Osteocyte (in vitro differentiated cells): ENCODE measurements at regions not wholly inside any gene's neighbourhood (a gene's known extent, or its start where the extent isn't known, plus 50 kb on each side); places are given as distances from the start of the nearest gene placed in this dataset.
A peak's percentile ranks its signal among the peaks of the same experiment; 100 is the strongest.

ENCODE experiments used
- DNase-seq: peaks from one replicate; pipeline ENCODE4 v3.0.0; 2021; ENCODE audit warnings: mixed read lengths; ENCODE audit not compliant: unreplicated experiment; ENCODE audit errors: extremely low spot score
- H3K27ac Mint-ChIP-seq: one replicate; pipeline ENCODE4 v1.8.0; 2021; ENCODE audit warnings: mild to moderate bottlenecking, mixed read lengths; ENCODE audit not compliant: unreplicated experiment
- H3K27me3 Mint-ChIP-seq: one replicate; pipeline ENCODE4 v1.8.0; 2021; ENCODE audit warnings: mixed read lengths; ENCODE audit not compliant: unreplicated experiment
- H3K36me3 Mint-ChIP-seq: one replicate; pipeline ENCODE4 v1.8.0; 2021; ENCODE audit warnings: mixed read lengths; ENCODE audit not compliant: unreplicated experiment
- H3K4me1 Mint-ChIP-seq: one replicate; pipeline ENCODE4 v1.8.0; 2021; ENCODE audit warnings: mixed read lengths; ENCODE audit not compliant: unreplicated experiment
- H3K4me3 Mint-ChIP-seq: one replicate; pipeline ENCODE4 v1.8.0; 2021; ENCODE audit warnings: mild to moderate bottlenecking, moderate library complexity, mixed read lengths; ENCODE audit not compliant: unreplicated experiment
- H3K9me3 Mint-ChIP-seq: one replicate; pipeline ENCODE4 v1.8.0; 2021; ENCODE audit warnings: mixed read lengths; ENCODE audit not compliant: unreplicated experiment
- TF ChIP-seq, protein P1 (sequence below): fragments of 200-600 bp; sonication (generic); IDR thresholded peaks from 2 replicates; pipeline ENCODE4 v1.5.0; 2021; ENCODE audit warnings: antibody characterized with exemption, mild to moderate bottlenecking, moderate library complexity

DNA sequence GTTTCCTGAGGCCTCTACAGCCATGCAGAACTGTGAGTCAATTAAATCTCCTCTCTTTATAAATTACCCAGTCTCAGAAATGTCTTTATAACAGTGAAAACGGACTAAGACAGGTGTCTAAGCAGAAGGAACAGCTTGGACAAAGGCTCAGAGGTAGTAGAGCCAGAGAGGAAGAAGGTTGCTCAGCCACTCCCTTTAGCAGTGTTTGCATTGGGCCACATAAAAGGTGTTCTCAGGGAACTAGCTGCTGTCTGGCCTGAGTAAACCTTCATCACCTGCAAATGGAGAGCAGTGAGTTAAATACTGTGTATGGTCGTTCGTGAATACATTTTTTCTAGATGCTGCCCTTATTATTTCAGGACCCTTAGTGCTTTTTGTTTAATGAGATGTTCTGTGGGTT lies 383.4 kb downstream of the EFNB2 start:
- no peak overlapping the region for H3K4me3 Mint-ChIP-seq
- TF ChIP-seq, protein P1, sequence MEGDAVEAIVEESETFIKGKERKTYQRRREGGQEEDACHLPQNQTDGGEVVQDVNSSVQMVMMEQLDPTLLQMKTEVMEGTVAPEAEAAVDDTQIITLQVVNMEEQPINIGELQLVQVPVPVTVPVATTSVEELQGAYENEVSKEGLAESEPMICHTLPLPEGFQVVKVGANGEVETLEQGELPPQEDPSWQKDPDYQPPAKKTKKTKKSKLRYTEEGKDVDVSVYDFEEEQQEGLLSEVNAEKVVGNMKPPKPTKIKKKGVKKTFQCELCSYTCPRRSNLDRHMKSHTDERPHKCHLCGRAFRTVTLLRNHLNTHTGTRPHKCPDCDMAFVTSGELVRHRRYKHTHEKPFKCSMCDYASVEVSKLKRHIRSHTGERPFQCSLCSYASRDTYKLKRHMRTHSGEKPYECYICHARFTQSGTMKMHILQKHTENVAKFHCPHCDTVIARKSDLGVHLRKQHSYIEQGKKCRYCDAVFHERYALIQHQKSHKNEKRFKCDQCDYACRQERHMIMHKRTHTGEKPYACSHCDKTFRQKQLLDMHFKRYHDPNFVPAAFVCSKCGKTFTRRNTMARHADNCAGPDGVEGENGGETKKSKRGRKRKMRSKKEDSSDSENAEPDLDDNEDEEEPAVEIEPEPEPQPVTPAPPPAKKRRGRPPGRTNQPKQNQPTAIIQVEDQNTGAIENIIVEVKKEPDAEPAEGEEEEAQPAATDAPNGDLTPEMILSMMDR: no peak
- H3K36me3 Mint-ChIP-seq: no peaks in the 10 kb centered on the region
- H3K27me3 Mint-ChIP-seq: no peaks in the 10 kb centered on the region
- no peak for DNase-seq
- H3K27ac Mint-ChIP-seq: peak overlapping the region; percentile 86
- peaks cover 69% of the 10 kb centered on the region for H3K4me1 Mint-ChIP-seq
- no peaks in the 10 kb centered on the region for H3K9me3 Mint-ChIP-seq

GRCh38 chr13:106151056-106151699 lies 384.3 kb downstream of the EFNB2 start:
- H3K27ac Mint-ChIP-seq: peak overlapping the region; percentile 86
- TF ChIP-seq, protein P1: no peak
- H3K9me3 Mint-ChIP-seq: no peaks in the 10 kb centered on the region
- H3K27me3 Mint-ChIP-seq: no peaks in the 10 kb centered on the region
- H3K36me3 Mint-ChIP-seq: no peaks in the 10 kb centered on the region
- peak overlapping the region; percentile 12 for H3K4me3 Mint-ChIP-seq
- H3K4me1 Mint-ChIP-seq: peaks cover 60% of the 10 kb centered on the region
- no peak for DNase-seq

DNA sequence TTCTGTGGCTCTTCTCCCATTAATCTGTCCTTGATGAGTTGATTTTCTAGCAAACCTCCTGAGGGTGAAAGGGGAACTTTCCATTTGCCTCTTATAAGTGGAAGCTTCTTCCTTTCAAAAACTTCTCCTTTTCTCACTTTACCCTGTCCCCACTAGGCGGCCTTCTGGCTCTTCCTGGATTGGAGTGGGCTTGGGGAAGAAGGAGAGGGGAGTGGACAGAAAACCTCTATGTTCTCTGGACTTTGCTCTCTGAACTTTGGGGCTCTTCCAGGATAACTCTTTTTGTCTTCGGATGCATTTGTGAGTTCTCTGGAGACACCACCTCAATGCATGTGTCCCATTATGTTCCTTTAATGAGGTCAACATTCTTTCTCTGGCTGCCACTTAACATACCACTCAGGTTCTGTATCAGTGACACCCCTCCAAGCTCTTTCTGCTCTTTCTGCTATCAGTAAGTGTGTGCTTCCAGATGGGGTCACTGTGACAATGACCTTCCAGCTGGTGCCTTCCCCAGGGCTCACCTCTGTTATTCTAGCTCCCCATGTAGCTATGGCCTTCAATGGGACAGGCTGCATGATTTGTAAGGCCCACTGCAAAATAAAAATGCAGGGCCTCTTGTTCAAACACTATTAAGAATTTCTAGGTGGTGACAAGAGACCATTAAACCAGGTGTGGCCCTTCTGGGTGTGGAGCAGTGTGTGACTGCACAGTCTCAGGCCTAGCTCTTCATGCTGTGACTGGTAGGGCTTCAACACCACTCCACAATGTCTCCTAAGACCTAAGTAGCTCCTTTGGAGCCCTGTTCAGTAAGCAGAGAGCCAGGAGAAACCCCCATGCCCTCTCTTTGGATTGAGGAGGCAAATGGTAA lies 389.2 kb downstream of the EFNB2 start:
- TF ChIP-seq, protein P1: no peak
- Mint-ChIP-seq H3K4me3 (no peak overlapping the region), H3K27me3 (no peaks in the 10 kb centered on the region), H3K36me3 (no peaks in the 10 kb centered on the region), H3K4me1 (peaks cover 39% of the 10 kb centered on the region), H3K27ac (no peak overlapping the region), H3K9me3 (peaks cover 8% of the 10 kb centered on the region)
- no peak for DNase-seq

DNA sequence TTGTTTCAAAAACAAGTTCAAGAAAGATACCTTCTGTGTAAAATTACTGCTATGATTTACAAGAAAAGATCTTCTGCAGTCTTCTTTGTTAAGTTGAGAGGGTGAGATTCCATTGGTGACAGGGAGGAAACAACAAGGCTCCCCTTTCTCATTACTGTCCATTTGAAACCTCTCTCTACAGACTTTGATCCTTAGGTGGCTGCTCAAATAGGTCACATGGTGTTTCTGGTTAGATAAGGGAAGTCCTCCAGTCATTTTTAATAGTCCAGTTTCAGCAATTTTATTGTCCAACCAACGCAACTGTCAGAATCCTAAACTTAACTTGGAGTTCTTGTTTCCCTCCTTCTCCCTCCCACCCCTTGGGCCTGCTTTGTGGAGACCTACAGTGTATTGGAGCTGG lies 390.4 kb downstream of the EFNB2 start:
- TF ChIP-seq, protein P1: no peak
- peaks cover 8% of the 10 kb centered on the region for H3K9me3 Mint-ChIP-seq
- no peak overlapping the region for H3K4me3 Mint-ChIP-seq
- DNase-seq: no peak
- H3K27ac Mint-ChIP-seq: no peak overlapping the region
- no peaks in the 10 kb centered on the region for H3K27me3 Mint-ChIP-seq
- H3K4me1 Mint-ChIP-seq: peaks cover 30% of the 10 kb centered on the region
- H3K36me3 Mint-ChIP-seq: no peaks in the 10 kb centered on the region
